ENCODE measurements at regions not wholly inside any gene's neighbourhood (a gene's known extent, or its start where the extent isn't known, plus 50 kb on each side); places are given as distances from the start of the nearest gene placed in this dataset.

GRCh38 chr15:98382139-98382538 lies 266.2 kb upstream of the IGF1R start:
- Histone ChIP-seq H3K4me3 (ENCODE audit: low read depth, low read length) (no peak overlapping the region), H3K9me3 (no peaks in the 10 kb centered on the region), H3K27me3 (peaks cover 29% of the 10 kb centered on the region), H3K4me1 (no peaks in the 10 kb centered on the region), H3K36me3 (no peaks in the 10 kb centered on the region)
- no peak for DNase-seq
- TF ChIP-seq CTCF (IDR thresholded peaks at IDR 0.05; ENCODE audit: low read depth, low read length), result peak; percentile 23; the same call in 1 of the 2 replicates

- TF ChIP-seq CTCF (IDR thresholded peaks at IDR 0.05; ENCODE audit: low read depth, low read length), result no peak
- Histone ChIP-seq H3K27me3 (peaks cover 38% of the 10 kb centered on the region), H3K4me3 (ENCODE audit: low read depth, low read length) (no peak overlapping the region), H3K9me3 (no peaks in the 10 kb centered on the region), H3K36me3 (no peaks in the 10 kb centered on the region), H3K4me1 (no peaks in the 10 kb centered on the region)
- DNase-seq, result no peak
Measured at GRCh38 chr15:98383571-98383970, 264.8 kb upstream of the IGF1R start.

- Histone ChIP-seq H3K27me3 (peaks cover 38% of the 10 kb centered on the region), H3K9me3 (no peaks in the 10 kb centered on the region), H3K36me3 (no peaks in the 10 kb centered on the region), H3K4me1 (no peaks in the 10 kb centered on the region), H3K4me3 (ENCODE audit: low read depth, low read length) (no peak overlapping the region)
- TF ChIP-seq CTCF (IDR thresholded peaks at IDR 0.05; ENCODE audit: low read depth, low read length), result no peak
- no peak for DNase-seq
Measured at GRCh38 chr15:98384328-98385029, 263.9 kb upstream of the IGF1R start.

- H3K27me3 ChIP-seq, result peaks cover 38% of the 10 kb centered on the region
- H3K36me3 ChIP-seq, result no peaks in the 10 kb centered on the region
- TF ChIP-seq CTCF (IDR thresholded peaks at IDR 0.05; ENCODE audit: low read depth, low read length), result no peak
- H3K4me1 ChIP-seq, result no peaks in the 10 kb centered on the region
- no peaks in the 10 kb centered on the region for H3K9me3 ChIP-seq
- no peak overlapping the region for H3K4me3 ChIP-seq (ENCODE audit: low read depth, low read length)
- DNase-seq, result no peak
Measured at GRCh38 chr15:98385752-98386381, 262.5 kb upstream of the IGF1R start.

- no peak for TF ChIP-seq CTCF (IDR thresholded peaks at IDR 0.05; ENCODE audit: low read depth, low read length)
- Histone ChIP-seq H3K27me3 (peaks cover 38% of the 10 kb centered on the region), H3K36me3 (no peaks in the 10 kb centered on the region), H3K9me3 (no peaks in the 10 kb centered on the region), H3K4me3 (ENCODE audit: low read depth, low read length) (no peak overlapping the region), H3K4me1 (no peaks in the 10 kb centered on the region)
- no peak for DNase-seq
Measured at GRCh38 chr15:98386561-98386960, 261.8 kb upstream of the IGF1R start.

GRCh38 chr15:98387866-98388265 lies 260.5 kb upstream of the IGF1R start:
- H3K4me3 ChIP-seq (ENCODE audit: low read depth, low read length), result no peak overlapping the region
- DNase-seq, result no peak
- H3K9me3 ChIP-seq, result no peaks in the 10 kb centered on the region
- TF ChIP-seq CTCF (IDR thresholded peaks at IDR 0.05; ENCODE audit: low read depth, low read length), result no peak
- H3K27me3 ChIP-seq, result peaks cover 38% of the 10 kb centered on the region
- no peaks in the 10 kb centered on the region for H3K36me3 ChIP-seq
- H3K4me1 ChIP-seq, result no peaks in the 10 kb centered on the region

Measured in BE2C (cell line).